ENCODE measurements at regions not wholly inside any gene's neighbourhood (a gene's known extent, or its start where the extent isn't known, plus 50 kb on each side); places are given as distances from the start of the nearest gene placed in this dataset.

GRCh38 chr6:91708534-91708933 is 1121.7 kb upstream of the MAP3K7 start:
- TF ChIP-seq CTCF (optimal IDR thresholded peaks at IDR 0.05 in 1 of 3, IDR thresholded peaks at IDR 0.05 in 1 of 3, conservative IDR thresholded peaks at IDR 0.05 in 1 of 3; ENCODE audit: extremely low read depth in 1 of 3, insufficient read depth in 2 of 3, low read length in 3 of 3): no peak
- TF ChIP-seq EZH2 (IDR thresholded peaks at IDR 0.05; ENCODE audit: low read length): no peak

All from keratinocyte (primary cell).